T-helper 1 cell treated with Interleukin-12 subunit alpha and Interleukin-12 subunit beta and Interleukin-4 antibody, amounts not matched to agents 30 μg/mL and 1 μg/mL, for 36 hours (primary cell): ENCODE measurements at regions not wholly inside any gene's neighbourhood (a gene's known extent, or its start where the extent isn't known, plus 50 kb on each side); places are given as distances from the start of the nearest gene placed in this dataset.

ENCODE experiments used
- H3K27ac Mint-ChIP-seq: one replicate; pipeline ENCODE4 v1.8.0; 2021; ENCODE audit warnings: mild to moderate bottlenecking, mixed read lengths
- H3K27me3 Mint-ChIP-seq: one replicate; pipeline ENCODE4 v1.8.0; 2021; ENCODE audit warnings: low read depth, mixed read lengths
- H3K36me3 Mint-ChIP-seq: one replicate; pipeline ENCODE4 v1.8.0; 2021; ENCODE audit warnings: low read depth, mixed read lengths
- H3K4me1 Mint-ChIP-seq: one replicate; pipeline ENCODE4 v1.8.0; 2021; ENCODE audit warnings: low read depth, mixed read lengths
- H3K4me3 Mint-ChIP-seq: one replicate; pipeline ENCODE4 v1.8.0; 2021; ENCODE audit warnings: mild to moderate bottlenecking, moderate library complexity, mixed read lengths
- H3K9me3 Mint-ChIP-seq: one replicate; pipeline ENCODE4 v1.8.0; 2021; ENCODE audit warnings: mixed read lengths

DNA sequence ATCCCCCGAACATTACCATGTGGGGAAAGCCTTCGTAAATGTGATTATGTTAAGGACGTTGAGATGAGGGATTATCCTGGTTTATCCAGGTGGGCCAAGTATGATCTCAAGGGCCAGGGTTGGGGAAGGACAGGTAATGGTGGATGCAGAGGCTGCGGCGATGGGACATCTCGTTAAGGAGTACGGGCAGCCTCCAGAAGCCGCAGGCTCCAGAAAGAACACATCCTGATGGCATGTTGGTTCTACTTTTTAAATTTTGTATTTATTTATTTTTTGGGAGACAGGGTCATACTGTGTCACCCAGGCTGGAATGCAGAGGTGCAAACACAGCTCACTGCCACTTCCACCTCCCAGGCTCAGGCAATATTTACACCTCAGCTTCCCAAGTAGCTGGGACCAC lies 86.2 kb upstream of the RAB6C start:
- Mint-ChIP-seq H3K27ac (no peak overlapping the region), H3K9me3 (no peaks in the 10 kb centered on the region), H3K36me3 (no peaks in the 10 kb centered on the region), H3K4me1 (no peaks in the 10 kb centered on the region), H3K4me3 (no peak overlapping the region), H3K27me3 (peaks cover 10% of the 10 kb centered on the region)

DNA sequence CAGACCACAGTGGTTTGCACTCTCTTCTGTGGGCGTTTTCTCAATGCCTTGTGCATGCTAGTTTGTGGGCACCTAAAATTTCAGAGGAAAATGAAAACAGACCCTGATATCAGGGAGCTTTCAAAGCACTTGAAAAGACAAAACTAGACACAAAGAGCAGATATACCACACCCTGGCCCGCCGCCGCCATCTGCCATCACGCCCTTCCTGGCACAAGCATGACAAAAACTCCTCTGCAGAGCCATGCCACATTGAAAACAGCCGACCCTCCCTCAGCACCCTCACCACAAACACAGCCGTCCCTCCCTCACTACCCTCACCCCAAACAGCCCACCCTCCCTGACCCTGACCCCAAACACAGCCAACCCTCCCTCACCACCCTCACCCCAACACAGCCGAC lies 84.8 kb upstream of the RAB6C start:
- Mint-ChIP-seq H3K4me3 (no peak overlapping the region), H3K4me1 (no peaks in the 10 kb centered on the region), H3K27ac (no peak overlapping the region), H3K9me3 (no peaks in the 10 kb centered on the region), H3K27me3 (peaks cover 8% of the 10 kb centered on the region), H3K36me3 (no peaks in the 10 kb centered on the region)

DNA sequence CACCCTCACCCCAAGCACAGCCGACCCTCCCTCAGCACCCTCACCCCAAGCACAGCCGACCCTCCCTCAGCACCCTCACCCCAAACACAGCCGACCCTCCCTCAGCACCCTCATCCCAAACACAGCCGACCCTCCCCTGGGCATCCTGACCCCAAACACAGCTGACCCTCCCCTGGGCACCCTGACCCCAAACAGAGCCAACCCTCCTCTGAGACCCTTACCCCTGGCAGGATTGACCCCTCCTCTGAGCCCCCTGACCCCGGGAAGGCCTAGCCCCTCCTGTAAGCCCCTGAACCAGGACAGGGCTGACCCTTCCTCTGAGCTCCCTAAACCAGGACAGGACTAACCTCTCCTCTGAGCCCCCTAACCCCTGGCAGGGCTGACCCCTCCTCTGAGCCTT lies 84.4 kb upstream of the RAB6C start:
- Mint-ChIP-seq H3K4me3 (no peak overlapping the region), H3K27me3 (peaks cover 7% of the 10 kb centered on the region), H3K27ac (no peak overlapping the region), H3K36me3 (no peaks in the 10 kb centered on the region), H3K4me1 (no peaks in the 10 kb centered on the region), H3K9me3 (no peaks in the 10 kb centered on the region)

DNA sequence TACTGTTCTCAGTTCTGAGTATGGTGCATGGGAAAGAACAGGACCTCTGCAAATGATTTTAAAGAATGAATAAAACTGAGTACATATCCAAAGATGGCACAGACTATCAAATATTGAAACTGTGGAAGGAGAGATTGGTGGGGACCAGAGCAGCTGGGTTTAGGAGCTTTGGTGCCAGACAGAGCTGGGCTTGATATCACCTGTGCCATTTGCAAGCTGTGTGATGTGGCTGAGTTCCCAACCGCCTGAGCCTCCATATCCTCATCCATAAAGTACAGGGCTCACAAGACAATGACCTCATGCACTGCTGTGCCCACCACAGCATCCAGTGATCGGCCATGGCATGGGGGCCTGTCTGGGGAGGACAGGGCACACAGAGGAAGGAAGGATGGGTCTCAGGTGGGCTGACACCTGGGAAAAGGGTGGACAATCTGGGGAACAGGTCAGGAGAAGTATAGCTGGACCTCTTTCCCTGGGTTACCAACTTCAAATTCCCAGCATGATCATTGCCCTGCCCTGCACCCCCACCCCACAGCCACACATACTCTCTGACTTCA lies 83.9 kb upstream of the RAB6C start:
- no peaks in the 10 kb centered on the region for H3K36me3 Mint-ChIP-seq
- no peak overlapping the region for H3K27ac Mint-ChIP-seq
- peaks cover 4% of the 10 kb centered on the region for H3K27me3 Mint-ChIP-seq
- H3K4me1 Mint-ChIP-seq: no peaks in the 10 kb centered on the region
- no peak overlapping the region for H3K4me3 Mint-ChIP-seq
- H3K9me3 Mint-ChIP-seq: no peaks in the 10 kb centered on the region

DNA sequence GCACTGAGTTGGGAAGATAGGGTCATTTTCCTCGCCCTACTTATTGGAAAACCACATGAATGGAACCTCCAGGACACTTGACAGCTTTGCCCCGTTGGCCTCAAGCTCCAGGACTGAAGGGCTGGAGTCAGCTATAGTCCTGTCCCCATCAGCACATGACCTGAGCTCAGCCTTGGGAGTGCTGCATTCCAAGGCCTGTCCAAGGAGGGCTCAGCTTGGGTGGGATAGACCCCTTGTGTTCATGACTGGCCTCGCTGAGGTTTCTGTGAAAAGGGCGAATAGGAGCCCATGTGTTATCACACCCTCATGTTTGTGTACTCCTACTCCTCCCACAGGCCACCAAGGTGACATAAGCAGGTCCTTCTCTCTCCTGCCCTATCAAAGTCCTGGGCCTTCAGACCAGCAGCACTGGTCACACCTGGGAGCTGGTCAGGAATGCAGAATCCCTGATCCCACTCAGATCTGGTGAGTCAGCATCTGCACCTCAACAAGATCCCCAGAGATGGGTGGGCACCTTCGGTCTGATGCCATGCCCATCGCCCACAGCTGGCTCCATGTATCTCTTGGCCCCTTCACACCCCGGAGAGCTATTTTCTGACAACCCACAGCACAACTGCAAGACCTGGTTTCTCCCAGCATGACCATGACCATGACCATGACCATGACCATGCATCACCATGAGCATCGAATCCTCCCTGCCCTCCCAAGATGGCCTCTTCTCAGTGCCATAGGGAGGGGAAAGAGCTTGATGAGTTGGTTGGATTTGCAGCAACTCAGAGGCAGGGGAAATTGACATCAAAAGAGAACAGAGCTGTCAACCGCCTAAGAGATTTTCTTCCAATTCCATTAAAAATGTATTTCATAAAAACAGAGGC lies 83.0 kb upstream of the RAB6C start:
- no peaks in the 10 kb centered on the region for H3K9me3 Mint-ChIP-seq
- H3K27ac Mint-ChIP-seq: no peak overlapping the region
- no peaks in the 10 kb centered on the region for H3K36me3 Mint-ChIP-seq
- H3K4me1 Mint-ChIP-seq: no peaks in the 10 kb centered on the region
- peaks cover 4% of the 10 kb centered on the region for H3K27me3 Mint-ChIP-seq
- no peak overlapping the region for H3K4me3 Mint-ChIP-seq

DNA sequence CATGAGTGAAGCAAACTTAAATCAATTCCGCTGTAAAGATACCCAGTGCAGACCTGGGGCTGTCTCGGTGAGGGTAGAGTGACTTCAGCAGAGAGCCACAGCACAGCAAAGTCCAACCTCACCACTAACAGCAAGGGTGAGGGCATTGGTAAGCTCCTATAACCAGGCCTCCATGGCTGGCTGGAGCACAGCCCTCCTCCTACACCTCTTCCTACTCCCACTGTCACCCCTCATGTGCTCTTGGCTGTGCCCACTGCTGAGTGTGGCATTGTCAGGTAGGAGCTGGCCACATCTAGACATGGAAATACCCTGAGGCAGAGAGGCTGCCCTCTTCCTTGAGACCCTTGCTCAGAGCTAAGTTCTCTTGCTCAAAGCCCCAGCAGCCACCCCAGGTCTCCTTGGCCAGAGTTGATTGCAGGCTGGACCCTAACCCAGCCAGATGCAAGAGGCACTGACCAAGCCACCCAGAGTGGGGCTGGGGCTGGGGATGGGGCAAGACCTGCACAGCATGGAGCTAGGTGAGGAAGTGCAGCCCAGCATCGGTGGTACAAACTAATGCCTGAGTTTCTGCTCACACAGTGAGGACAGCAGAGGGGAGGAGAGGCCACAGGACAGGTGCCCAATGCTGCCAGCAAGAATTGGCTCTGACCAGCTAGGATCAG lies 77.6 kb upstream of the RAB6C start:
- H3K27ac Mint-ChIP-seq: no peak overlapping the region
- H3K4me3 Mint-ChIP-seq: no peak overlapping the region
- no peaks in the 10 kb centered on the region for H3K9me3 Mint-ChIP-seq
- H3K27me3 Mint-ChIP-seq: peaks cover 4% of the 10 kb centered on the region
- H3K36me3 Mint-ChIP-seq: no peaks in the 10 kb centered on the region
- H3K4me1 Mint-ChIP-seq: no peaks in the 10 kb centered on the region

DNA sequence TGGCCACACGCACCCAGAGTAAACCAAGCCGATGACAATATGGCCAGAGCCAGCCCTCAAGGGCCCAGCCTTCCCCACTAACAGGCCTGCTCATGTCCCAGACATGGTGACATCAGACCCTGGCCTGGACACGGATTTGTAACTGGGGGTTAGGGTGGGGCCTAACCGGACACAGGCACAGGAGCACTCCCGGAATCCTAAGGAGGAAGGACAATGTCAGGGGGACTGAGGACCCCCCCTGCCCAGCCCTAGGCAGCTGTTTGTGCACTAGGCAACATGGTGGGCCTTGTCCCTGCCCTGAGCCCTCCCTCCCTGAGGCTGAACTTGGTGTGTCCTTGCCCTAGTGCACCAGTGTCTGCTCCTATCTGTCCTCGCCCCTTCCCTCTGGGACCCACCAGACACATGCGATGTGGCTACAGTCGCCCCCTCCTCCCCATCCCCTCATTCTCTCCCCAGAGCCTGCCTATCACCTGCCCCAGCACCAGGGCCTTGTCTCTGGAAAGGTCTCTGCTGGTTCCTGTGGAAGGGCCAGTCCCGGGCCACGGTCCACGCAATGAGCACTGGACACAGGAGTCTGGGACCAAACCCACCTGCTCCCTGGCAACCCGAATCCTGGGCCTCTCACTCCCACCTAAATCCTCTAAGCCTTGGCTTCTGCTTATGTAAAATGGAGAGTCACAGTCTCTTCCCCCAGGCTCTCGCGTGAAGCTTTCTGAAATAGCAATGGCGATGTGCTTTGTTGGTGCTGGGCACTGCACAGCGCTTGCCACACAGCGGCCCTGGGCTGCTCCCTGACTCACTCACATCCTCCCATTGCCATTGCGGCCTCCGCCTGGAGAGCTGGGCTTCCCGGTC lies 76.5 kb upstream of the RAB6C start:
- Mint-ChIP-seq H3K27ac (no peak overlapping the region), H3K4me1 (no peaks in the 10 kb centered on the region), H3K27me3 (peaks cover 7% of the 10 kb centered on the region), H3K36me3 (no peaks in the 10 kb centered on the region), H3K9me3 (no peaks in the 10 kb centered on the region), H3K4me3 (no peak overlapping the region)

DNA sequence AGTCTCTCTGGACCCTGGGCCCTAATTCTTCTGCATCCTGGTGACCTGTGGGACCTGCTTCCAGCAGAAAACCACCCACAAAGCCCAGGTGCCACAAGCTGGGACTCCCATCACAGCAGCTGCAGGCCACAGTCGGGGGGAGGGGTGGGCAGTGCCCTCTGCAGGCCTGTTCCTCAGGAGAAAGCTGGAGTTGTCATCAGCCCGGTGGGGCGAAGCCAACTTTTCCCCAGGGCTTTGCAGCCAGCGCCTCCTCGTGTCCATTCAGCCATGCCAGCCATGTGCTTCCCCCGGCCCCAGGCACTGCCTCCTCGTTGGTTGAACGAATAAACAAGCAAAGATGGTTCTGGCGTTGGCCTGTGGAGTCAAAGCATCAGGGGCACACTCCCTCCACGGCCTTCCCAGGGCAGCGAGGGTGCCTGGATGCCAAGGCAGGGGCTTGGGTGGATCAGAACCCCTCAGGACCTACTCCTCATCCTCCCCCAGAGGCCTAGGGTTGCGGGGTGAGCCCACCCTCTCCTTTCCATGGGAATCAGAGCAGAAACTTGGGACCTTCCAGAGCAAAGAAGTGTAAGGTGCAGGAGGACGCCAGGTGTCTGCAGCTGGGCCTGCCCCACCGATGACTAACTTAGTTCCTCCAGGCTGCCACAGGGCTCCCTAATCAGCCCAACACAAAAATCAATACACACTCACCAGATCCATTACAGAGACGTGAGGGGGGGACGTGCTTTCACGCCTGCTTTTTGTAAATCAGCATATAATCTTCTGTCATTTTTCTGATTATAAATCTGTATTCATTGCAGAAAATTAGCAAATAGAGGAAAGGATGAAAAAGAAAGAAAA lies 75.7 kb upstream of the RAB6C start:
- H3K36me3 Mint-ChIP-seq: no peaks in the 10 kb centered on the region
- H3K4me1 Mint-ChIP-seq: no peaks in the 10 kb centered on the region
- H3K27ac Mint-ChIP-seq: no peak overlapping the region

DNA sequence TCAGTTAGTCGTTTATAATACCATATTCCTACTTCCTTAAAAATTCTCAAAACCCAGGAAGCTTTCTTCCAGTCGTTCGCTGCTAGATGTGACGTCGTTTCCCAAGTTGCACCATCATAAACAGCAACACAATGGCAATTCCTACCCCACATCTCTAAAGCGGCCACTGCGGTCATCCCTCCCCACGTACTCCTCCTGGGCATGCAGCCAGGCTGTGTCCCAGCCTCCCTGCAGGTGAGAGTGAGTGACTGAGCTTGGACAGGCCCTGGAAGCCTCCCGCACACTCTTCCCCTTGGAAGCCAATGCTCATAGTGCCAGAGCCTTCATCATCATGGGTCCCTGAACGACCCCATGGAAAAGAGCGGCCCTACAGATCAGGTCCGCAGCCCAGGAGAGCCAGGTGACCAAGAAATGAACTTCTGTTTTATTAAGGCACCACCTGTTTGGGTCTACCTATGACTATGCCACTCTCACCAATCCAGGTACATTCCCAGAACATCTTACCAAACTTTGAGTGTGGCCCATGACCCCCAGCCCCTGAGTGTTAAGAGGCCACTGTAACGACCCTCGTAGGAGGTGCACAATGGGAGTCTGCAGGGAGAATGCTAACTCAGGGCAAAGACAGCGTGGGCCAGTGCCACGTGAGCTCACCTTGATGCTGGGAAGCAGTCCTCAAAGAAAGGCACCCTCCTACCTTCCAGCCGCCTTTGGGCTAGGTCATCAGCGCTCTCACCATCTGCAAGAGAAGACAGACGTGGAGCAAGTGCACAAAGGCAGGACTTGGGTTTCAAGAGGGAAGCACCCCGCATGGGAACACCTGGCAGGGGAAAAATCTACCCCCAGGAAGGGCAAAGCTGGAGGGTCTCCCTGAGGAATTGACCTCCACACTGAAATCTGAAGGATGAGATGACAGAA lies 74.7 kb upstream of the RAB6C start:
- Mint-ChIP-seq H3K4me1 (no peaks in the 10 kb centered on the region), H3K36me3 (no peaks in the 10 kb centered on the region), H3K9me3 (no peaks in the 10 kb centered on the region), H3K4me3 (no peak overlapping the region), H3K27me3 (peaks cover 3% of the 10 kb centered on the region), H3K27ac (no peak overlapping the region)

More for the DNA sequence above, 75.7 kb upstream of the RAB6C start:
- no peaks in the 10 kb centered on the region for H3K9me3 Mint-ChIP-seq
- no peak overlapping the region for H3K4me3 Mint-ChIP-seq
- peaks cover 7% of the 10 kb centered on the region for H3K27me3 Mint-ChIP-seq

DNA sequence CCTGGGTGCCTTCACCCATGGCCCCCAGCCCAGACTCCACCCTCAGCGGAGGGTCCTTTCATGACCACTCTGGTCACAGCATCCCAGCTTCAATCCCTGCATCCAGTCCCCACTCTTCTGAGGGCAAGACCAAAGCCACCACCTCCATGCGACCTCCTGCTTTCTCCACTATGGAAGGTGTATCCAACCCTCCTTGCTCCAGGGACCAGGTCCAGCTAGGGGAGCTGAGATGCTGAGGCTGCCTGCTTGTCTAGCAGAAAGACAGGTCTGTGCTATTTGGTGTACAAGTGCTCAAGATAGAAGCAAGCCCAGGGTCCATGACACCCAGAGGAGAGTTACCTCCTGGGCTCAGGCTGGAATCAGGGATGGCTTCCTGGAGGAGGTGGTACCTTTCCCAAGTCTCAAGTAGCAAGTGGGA lies 73.8 kb upstream of the RAB6C start:
- no peaks in the 10 kb centered on the region for H3K4me1 Mint-ChIP-seq
- H3K36me3 Mint-ChIP-seq: no peaks in the 10 kb centered on the region
- H3K27ac Mint-ChIP-seq: no peak overlapping the region
- no peaks in the 10 kb centered on the region for H3K9me3 Mint-ChIP-seq
- no peak overlapping the region for H3K4me3 Mint-ChIP-seq
- H3K27me3 Mint-ChIP-seq: peaks cover 3% of the 10 kb centered on the region

DNA sequence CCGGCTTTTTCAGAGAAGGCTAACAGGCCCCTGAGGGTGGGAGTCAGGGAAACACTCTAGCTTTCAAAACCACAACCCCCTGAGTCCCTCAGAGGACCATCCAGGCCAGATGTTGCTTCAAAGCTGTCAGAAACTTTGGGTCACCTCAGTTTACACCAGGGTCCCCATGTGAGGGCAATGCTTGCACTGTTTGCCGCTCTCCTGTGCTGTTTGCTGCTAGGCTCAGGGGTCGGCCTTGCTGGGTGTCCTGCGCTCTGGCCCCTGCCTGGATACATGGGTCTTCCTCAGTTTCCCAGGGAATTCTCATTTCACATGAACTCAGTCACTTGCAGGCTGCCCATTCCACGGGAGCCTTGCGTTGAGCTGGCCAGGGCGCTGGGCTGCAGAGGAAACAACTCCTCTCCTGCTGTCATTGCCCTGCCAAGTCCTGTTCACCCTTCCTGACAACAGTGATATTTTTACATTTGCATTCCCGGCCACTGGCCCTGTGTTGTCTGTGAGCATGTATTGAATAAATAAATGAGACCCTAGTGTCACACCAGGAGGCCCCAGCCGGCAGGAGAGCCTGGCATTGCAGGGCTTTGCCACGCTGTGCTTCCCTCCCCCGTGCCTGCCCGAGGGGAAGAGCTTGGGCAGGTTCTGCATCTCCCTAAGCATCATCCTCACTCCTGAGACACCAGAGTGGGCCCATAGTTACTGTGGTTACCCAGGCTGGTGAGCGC lies 73.2 kb upstream of the RAB6C start:
- Mint-ChIP-seq H3K9me3 (no peaks in the 10 kb centered on the region), H3K27ac (no peak overlapping the region), H3K4me3 (no peak overlapping the region), H3K4me1 (no peaks in the 10 kb centered on the region), H3K27me3 (peaks cover 3% of the 10 kb centered on the region), H3K36me3 (no peaks in the 10 kb centered on the region)

DNA sequence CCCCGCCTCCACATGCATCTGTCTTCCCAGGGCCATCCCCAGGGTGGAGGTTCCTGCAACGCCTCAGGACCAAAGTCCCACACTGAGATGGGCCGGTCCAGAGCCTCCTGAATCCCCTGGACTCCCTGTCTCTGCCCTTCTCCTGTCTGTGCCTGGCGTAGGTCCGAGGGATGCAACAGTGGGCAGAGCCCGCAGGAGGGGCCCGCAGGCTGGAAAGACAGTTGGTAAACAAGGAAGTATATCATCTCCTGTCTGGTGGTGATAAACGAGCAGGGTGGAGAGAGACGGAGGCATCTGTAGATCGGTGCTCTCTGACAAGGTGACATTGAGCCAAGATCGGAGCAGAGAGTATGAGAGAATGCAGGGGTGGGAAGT lies 72.6 kb upstream of the RAB6C start:
- no peaks in the 10 kb centered on the region for H3K36me3 Mint-ChIP-seq
- no peak overlapping the region for H3K27ac Mint-ChIP-seq
- H3K9me3 Mint-ChIP-seq: no peaks in the 10 kb centered on the region
- H3K4me1 Mint-ChIP-seq: no peaks in the 10 kb centered on the region
- H3K4me3 Mint-ChIP-seq: no peak overlapping the region
- peaks cover 3% of the 10 kb centered on the region for H3K27me3 Mint-ChIP-seq
